Raji (cell line): ENCODE measurements at regions not wholly inside any gene's neighbourhood (a gene's known extent, or its start where the extent isn't known, plus 50 kb on each side); places are given as distances from the start of the nearest gene placed in this dataset.

Experiments
- POLR2A ChIP-seq: IDR thresholded peaks from 2 replicates; pipeline ENCODE4 v1.6.1; 2011; ENCODE audit warnings: low read depth, low read length, control low read depth; ENCODE audit not compliant: insufficient read depth

DNA sequence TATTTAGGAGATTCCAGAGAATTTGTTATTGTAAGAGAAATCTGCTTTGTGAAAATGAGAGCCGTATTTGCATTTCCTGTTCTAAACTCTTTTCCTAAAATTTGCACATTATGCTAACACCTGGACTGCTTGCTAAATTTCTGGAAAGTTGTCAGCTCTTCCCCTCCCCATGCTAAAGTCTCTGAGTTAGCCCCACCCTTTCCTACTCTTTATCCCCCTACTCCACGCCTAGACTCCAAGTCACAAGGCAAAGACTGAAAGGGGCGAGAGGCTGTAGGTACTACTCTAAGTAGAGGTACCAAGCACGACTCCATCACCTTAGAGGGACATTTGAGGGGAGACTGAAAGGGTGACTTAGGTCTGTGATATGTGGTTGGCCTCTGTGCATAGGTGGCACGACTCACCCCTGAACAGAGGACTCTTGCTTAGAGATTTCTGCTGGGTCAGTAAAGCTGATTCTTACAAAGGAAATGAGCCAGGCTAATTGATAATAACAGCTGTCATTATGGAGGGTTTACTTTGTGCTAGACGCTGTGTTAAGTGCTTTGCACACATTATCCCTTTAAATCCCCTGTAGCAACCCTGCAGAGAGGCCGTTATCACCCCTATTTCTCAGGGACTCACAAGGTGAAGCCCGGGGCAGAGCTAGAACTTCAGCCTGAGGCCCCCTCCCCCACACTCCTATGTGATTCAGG is 373.5 kb downstream of the EN1 start:
- TF ChIP-seq POLR2A, result no peak

DNA sequence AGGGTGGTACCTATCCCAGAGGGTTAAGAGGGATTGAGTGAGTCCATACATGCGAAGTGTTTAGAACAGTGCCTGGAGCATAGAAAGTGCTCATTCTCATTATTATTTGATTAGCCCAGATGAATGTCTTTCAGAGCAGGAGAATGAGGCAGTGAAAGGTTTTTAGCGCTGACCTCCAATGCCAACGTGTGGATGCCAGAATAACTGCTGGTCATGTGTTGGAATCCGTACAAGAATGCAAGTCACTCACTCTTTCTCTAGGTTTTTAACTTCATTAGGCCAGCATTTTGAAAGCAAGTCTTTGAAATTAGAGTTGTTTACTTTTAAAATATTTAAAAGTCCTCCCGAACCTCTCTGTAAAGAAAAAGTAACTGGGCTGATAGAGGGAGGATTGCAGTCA is 374.2 kb downstream of the EN1 start:
- TF ChIP-seq POLR2A, result no peak

DNA sequence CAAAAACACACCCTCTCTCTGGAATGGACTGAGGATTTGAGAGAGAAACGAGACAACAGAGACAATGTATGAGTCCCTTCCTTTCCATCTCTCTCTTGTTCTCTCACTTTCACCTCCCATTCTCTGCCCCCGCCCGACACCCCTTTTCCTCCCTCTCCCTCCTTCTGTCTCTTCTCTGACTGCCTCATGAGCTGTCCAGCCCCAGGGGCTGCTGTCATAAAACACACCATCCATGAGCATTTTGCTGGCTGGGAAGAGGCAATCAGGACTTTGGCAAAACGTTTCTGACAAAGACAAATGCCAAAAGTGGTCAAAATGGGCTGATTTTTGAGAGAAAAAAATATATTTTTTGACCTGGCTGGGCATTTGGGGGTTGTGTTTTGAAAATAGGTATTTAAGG is 377.2 kb downstream of the EN1 start:
- no peak for TF ChIP-seq POLR2A

DNA sequence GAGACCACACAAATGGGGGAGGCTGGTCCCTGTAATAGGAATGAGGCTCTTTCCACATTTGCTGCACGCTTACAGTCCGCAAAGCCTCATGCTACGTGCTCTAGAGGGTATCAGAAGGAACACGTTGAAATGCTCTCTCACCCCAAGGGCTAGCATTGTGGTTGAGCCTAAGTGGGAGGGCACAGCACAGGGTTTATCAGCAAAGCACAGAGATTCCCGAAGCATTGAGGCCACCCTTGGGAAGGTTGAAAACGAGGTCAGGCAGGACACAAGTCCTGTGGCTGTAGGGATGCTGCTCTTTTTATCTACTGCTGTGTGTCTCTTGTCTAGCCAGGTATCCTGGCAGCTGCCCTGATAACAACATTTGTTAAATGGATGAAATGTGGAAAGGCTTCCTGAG is 378.3 kb downstream of the EN1 start:
- no peak for TF ChIP-seq POLR2A

DNA sequence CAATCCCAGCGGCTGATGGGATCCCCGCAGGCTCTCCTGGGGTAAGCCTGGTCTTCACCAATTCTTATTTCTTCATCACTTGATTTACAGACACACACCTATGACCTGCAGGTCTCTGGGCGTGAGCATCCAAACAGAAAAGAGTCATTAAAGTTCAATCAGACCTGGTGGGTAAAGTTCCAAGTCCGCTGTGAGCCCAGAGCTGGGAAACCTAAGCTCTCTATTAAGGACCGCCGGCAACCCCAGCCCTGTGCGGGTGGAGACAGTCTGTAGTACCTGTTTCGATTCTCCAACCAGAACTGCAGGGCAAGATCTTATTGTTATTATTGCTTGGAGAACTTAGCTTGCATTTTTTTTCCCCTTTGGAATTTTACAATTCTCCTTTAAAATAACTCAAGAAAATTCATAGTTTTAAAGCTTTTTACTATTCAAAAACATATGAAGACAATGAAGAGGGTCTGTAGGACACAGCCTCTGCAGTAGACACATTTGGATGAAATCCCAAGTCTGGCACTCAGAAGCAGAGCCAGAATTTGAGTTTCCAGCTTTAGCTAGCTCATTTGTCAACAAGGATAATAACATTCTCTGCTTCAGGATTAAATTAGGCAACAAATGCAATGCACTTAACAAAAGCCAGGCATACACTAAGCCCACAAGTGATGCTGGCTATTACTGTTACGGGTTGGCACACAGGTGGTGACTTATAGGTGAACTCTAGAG is 376.4 kb downstream of the INSIG2 start:
- no peak for TF ChIP-seq POLR2A

DNA sequence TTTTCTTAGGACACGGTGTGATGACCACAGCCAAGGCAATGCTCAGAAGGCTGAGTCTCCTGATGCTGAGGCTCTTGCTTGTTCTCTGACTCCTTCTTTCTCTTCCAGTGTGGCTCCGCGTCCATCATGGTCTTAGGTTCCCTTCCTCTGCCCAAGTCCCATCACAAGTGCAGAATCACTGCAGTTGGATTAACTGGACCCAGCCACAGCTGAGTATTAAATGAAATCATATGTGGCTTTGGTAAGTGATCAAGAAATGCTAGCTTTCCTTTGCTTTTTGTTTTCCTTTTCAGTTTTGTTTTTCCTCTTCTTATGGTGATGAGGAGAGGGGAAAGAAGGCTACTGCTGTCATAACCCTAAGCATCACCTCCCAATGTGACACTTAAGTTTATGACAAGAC is 375.8 kb downstream of the INSIG2 start:
- TF ChIP-seq POLR2A, result no peak

DNA sequence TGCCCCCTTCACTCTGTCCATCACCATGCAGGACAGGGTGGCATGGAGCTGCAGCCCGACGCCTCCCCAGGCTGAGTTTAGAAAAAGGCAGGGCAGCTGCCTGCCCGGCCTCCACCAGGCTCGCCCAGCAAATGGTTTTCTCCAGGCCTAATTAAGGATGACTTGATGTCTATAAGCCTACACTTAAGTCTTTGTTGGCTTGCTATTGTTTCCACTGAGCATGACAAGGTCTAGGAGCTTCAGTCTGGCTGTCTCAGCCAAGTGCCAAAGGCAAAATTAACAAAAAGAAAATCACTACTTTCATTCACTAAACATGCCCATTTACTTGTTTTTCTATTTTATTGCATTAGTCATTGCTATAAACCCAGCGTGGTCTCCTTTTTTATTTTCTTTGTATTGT is 372.2 kb downstream of the INSIG2 start:
- TF ChIP-seq POLR2A, result no peak

DNA sequence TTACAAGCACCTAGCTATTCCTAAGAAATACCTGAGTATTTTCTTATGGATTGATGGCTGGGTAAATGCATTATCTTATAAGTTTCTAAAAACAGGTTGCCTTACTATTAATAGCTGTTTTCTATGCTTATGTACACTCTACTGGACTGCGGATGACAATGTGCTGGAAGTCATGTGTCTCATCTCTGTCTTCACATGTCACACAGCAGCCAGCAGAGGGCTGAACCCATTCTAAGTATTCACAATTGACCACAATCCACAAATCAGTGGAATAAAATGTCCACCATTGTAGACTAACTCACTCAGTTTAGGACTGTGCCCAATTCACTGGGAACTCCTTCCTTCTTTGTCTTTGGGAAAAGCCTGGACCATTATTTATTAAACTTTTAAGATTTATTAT is 371.2 kb downstream of the INSIG2 start:
- TF ChIP-seq POLR2A, result no peak

DNA sequence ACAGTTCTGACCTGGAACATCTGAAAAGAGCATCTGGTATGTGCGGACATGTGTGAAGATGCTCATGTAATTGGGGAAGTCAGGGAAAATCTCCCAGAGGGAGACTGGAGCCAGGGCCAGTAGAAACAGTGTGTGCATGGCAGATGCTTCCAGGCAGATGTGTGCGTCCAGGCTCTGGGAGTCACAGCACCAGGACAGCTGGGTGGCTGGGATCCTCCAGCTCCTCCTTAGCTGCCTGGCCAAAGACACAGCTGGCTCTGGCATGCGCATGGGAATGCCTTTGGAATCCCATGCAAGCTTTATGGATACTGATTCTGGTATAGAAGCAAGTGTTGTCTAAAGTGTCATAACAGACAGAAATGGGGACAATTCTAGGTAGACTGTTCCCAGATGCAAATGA is 369.7 kb downstream of the INSIG2 start:
- TF ChIP-seq POLR2A, result no peak

DNA sequence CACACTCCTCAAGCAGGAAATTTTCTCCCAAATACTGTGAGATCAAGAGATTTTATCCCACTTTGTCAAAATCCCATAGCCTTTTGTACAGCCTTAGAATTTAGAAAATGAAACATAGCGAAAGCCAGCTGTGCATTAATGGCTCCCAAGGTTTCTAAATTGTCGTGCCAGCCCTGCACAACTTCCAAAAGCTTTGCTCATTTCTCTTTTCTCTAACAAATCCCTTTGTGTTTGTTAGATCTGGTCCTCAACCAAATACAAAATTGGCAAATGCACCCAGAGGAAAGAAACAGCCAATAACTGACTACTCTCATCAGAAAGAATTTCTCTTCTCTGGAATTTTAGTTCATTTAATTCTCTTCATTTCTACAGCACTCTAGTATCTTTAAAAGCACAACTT is 361.1 kb downstream of the INSIG2 start:
- no peak for TF ChIP-seq POLR2A

DNA sequence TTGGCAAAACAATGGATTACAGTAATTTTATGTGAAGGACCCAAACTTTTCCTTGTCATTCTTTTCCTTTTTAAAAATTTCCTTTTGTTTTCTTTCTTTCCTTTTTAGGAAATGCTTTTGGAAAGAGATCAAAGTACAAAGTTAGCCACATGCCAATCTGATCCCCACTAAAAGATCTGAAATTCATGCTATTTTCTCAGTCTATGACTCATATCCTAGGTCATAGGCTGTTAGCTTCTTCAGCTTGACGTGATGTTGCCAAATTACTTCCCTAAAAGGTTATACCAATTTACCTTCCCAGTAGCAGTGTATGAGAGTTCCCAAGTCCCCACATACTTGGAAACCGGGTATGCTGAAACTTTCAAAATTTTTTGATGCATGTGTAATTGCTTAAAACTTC is 355.3 kb downstream of the INSIG2 start:
- TF ChIP-seq POLR2A, result no peak

DNA sequence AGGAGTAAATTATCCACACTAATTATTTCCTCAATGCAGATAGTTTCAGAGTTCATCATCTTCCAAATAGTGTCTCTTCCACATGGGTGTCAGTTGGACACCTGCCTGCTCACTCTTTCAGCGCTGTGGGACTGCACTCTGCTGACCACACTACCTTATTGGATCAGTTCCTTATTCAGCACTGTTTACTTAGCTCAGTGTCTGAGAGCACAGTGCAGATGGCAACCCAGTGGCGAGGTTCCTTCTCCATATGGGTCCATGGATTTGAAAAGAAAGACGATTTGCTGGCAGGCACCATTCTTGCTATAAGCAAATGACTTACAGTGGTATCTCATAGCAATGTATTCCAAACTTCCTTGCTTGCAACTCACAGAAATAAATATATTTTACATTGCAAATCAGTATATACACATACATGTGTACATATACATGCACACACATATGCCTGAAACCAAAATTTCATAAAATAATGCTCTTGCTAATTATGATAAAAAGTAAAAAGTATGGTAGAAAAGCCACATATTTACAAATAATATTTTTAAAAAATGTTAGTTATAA is 354.8 kb downstream of the INSIG2 start:
- TF ChIP-seq POLR2A, result no peak

DNA sequence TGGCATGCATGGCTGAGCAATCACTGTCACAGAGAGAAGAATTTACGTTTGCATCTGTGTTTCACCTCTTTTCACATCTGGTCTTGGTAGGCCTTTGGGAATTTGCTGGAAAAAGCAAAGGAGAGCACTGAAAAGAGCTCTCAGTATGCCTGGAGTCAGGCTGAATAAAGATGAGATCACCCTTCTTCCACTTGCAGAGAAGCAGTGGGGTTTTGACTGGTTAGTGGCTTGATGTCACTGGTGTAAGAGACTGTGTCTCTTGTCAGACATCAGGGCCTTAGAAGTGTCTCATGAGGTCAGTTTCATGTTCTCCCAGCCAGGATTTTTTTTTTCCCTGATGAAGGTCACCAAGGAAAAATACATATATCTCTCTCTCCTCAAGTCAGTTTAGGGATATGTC is 353.8 kb downstream of the INSIG2 start:
- no peak for TF ChIP-seq POLR2A

DNA sequence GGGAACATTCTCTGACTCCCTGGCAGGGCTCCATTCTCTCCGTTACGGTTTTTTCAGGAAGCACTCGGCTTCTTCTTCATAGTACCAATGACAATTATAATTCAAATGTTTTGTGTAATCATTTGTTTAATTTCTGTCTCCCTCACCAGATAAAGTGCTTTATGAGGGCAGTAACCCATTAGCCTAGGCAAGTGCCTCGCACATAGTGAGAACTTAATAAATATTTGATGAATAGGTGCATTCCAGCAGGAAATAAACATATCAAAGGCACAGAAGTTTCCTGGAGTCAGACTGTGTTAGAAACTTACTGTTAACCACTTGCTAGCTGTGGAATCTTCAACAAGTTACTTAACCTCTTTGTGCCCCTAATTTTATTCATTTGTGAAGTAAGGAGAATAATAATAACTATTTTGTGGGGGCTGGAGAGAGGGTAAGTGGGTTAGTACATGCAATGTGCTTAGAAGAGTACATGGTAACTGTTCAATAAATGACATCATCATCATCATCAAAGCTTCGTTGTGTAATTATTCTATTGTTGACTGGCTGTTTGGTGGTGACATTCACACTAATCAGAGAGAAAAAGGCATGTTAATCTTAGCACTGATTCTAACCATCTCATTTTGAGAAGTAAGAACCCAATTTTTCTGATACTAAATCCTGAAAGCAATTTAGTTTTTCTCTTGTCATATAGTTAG is 352.3 kb downstream of the INSIG2 start:
- TF ChIP-seq POLR2A, result no peak

DNA sequence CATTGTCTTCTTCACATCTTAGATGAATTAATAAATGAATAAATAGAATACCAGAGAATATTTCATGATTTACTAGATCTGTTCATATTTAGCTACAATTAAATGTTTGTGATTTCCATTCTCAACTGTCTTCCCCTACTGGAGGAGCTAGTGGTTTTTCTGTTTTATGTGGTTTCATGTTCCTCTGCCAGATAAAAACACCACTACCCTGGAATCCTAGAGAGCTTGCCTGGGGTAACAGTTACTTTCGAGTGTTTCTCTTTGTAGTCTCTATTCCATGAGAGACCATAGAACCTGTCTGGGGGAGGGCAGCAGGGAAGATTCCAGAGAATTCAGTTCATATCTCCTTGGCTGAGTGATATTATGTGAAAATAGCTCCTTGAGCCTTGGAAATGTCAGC is 349.2 kb downstream of the INSIG2 start:
- TF ChIP-seq POLR2A, result no peak

DNA sequence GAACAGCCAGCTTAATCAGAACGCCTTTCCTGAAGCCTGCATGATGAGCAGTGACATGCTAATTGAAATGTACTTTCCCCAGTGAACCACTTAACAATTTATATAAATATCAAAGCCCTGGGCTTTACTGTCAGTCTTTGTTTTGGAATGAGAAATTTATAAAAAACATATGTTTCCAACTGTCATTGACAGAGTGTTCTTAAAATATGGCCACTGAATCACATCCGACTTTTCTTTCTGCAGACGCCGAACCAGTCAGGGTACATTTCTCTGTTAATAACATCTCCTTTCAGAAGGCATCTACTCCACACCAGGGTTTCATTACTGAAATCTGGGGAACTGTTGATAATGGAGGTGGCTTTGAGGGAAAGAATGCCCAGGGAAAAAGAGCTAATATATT is 343.7 kb downstream of the INSIG2 start:
- TF ChIP-seq POLR2A, result no peak
